Epithelial cell of proximal tubule (primary cell): ENCODE measurements at regions not wholly inside any gene's neighbourhood (a gene's known extent, or its start where the extent isn't known, plus 50 kb on each side); places are given as distances from the start of the nearest gene placed in this dataset.

Source experiments
- DNase-seq: peaks from one replicate; pipeline ENCODE4 v3.0.0-alpha.2; 2011; ENCODE audit warnings: low read depth
- H3K4me3 ChIP-seq: 2 replicates; pipeline ENCODE4 v1.5.1; 2011; ENCODE audit warnings: low read depth, mild to moderate bottlenecking, low read length
- CTCF ChIP-seq: conservative IDR thresholded peaks from 2 replicates; pipeline ENCODE4 v1.5.1; 2012; ENCODE audit warnings: low read depth, mild to moderate bottlenecking, low read length

GRCh38 chr1:188991221-188991930 is 1486.3 kb downstream of the BRINP3 start:
- TF ChIP-seq CTCF: no peak
- no peak overlapping the region for H3K4me3 ChIP-seq
- DNase-seq: no peak

DNA sequence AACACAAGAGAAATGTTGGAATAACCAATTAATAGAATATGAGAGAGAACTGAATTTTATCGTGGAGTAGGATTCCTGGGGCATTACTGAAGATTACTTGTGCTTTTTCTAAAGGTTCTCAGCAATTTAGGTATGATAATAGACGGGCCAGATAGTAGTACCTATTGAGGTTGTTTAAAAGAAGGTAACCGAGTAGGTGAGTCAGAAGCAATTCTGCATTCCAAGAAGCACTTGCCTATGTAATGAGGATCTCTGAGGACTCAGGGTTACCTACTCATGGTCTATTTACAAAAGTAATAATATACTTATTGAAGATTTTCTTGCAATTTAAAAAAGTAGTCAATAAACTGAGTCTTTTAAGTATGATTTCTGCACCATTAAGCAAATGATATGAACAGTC is 1469.8 kb downstream of the BRINP3 start:
- no peak for DNase-seq
- H3K4me3 ChIP-seq: no peak overlapping the region
- no peak for TF ChIP-seq CTCF

GRCh38 chr1:189021577-189021976 is 1456.1 kb downstream of the BRINP3 start:
- DNase-seq: no peak
- H3K4me3 ChIP-seq: no peak overlapping the region
- TF ChIP-seq CTCF: no peak

DNA sequence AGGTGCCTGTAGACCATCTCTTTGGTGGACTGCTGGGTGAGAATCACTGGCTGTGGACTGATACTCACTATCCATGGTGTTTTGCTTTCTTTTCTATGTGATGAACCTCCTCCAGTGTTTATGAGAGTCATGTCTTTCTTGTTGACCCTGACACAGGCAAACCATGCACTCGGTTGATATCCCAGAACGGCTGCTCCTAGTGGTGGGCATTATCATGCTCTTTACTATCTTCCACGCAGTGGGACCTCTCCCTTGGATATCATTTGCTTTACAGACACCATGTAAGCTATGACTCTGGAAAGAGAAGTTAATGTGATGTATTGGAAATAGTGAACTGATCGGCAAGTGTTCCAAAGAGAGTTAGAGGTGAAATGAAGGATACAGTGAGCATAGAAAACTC is 1455.6 kb downstream of the BRINP3 start:
- H3K4me3 ChIP-seq: no peak overlapping the region
- no peak for TF ChIP-seq CTCF
- no peak for DNase-seq

GRCh38 chr1:189027512-189027911 is 1450.2 kb downstream of the BRINP3 start:
- peak; percentile 1 for DNase-seq
- no peak overlapping the region for H3K4me3 ChIP-seq
- no peak for TF ChIP-seq CTCF

GRCh38 chr1:189033169-189033568 is 1444.5 kb downstream of the BRINP3 start:
- TF ChIP-seq CTCF: no peak
- DNase-seq: no peak
- H3K4me3 ChIP-seq: no peak overlapping the region

DNA sequence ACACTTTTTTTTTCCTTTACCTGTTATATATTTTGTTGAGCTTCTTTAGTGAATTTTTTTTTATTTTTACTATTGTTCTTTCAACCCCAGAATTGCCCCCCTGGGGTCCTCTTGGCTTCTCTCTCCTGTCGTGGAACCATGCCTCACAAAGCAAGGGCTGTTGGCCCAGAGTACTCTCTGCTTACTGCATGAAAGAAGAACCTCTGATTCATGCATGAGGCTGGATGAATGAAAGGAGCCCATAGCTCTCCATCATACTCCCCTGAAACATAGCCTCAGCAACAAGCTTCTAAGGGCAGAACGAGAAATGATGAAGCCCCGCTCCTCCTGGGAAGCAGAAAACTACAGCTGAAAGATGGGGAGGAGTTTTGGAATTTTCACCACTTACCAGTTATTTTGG is 1441.0 kb downstream of the BRINP3 start:
- no peak for TF ChIP-seq CTCF
- H3K4me3 ChIP-seq: no peak overlapping the region
- no peak for DNase-seq
